Activated T-helper 17 cell treated with anti-CD3 and anti-CD28 coated beads, Interleukin-2, amount 50 U/mL, for 72 hours (primary cell): ENCODE measurements at regions not wholly inside any gene's neighbourhood (a gene's known extent, or its start where the extent isn't known, plus 50 kb on each side); places are given as distances from the start of the nearest gene placed in this dataset.
A peak's percentile ranks its signal among the peaks of the same experiment; 100 is the strongest.

ENCODE experiments used
- ATAC-seq: fragments of 150-1000 bp; cut with Tn5 transposase; replicated peaks from 2 replicates; pipeline ENCODE4 v1.10.0; 2021; ENCODE audit warnings: mild to moderate bottlenecking, moderate library complexity
- H3K27ac Mint-ChIP-seq: one replicate; pipeline ENCODE4 v1.8.0; 2022; ENCODE audit warnings: mixed read lengths
- H3K27me3 Mint-ChIP-seq: one replicate; pipeline ENCODE4 v1.8.0; 2022; ENCODE audit warnings: mixed read lengths
- H3K36me3 Mint-ChIP-seq: one replicate; pipeline ENCODE4 v1.8.0; 2022; ENCODE audit warnings: low read depth, mild to moderate bottlenecking, mixed read lengths
- H3K4me1 Mint-ChIP-seq: one replicate; pipeline ENCODE4 v1.8.0; 2022; ENCODE audit warnings: mixed read lengths
- H3K4me3 Mint-ChIP-seq: one replicate; pipeline ENCODE4 v1.8.0; 2022; ENCODE audit warnings: mild to moderate bottlenecking, mixed read lengths
- H3K9me3 Mint-ChIP-seq: one replicate; pipeline ENCODE4 v1.8.0; 2022; ENCODE audit warnings: mixed read lengths

GRCh38 chr6:99121748-99122147 is 174.0 kb upstream of the FBXL4 start:
- Mint-ChIP-seq H3K27me3 (peaks cover 7% of the 10 kb centered on the region), H3K27ac (no peak overlapping the region), H3K4me3 (no peak overlapping the region), H3K9me3 (no peaks in the 10 kb centered on the region), H3K36me3 (no peaks in the 10 kb centered on the region), H3K4me1 (no peaks in the 10 kb centered on the region)
- ATAC-seq: no peak

GRCh38 chr6:99120641-99121040 is 172.9 kb upstream of the FBXL4 start:
- no peak overlapping the region for H3K4me3 Mint-ChIP-seq

GRCh38 chr6:99119109-99120031 is 171.6 kb upstream of the FBXL4 start:
- Mint-ChIP-seq H3K27me3 (peaks cover 19% of the 10 kb centered on the region), H3K4me3 (no peak overlapping the region), H3K36me3 (no peaks in the 10 kb centered on the region), H3K9me3 (no peaks in the 10 kb centered on the region), H3K4me1 (no peaks in the 10 kb centered on the region), H3K27ac (no peak overlapping the region)
- ATAC-seq: no peak

More at GRCh38 chr6:99120641-99121040, 172.9 kb upstream of the FBXL4 start:
- Mint-ChIP-seq H3K27me3 (peaks cover 14% of the 10 kb centered on the region), H3K4me1 (no peaks in the 10 kb centered on the region), H3K9me3 (no peaks in the 10 kb centered on the region), H3K27ac (no peak overlapping the region), H3K36me3 (no peaks in the 10 kb centered on the region)
- ATAC-seq: no peak

- Mint-ChIP-seq H3K36me3 (no peaks in the 10 kb centered on the region), H3K4me1 (no peaks in the 10 kb centered on the region), H3K27ac (no peak overlapping the region), H3K4me3 (no peak overlapping the region), H3K27me3 (peaks cover 24% of the 10 kb centered on the region), H3K9me3 (no peaks in the 10 kb centered on the region)
- ATAC-seq: peak; percentile 59
Measured at GRCh38 chr6:99114769-99115406, 167.1 kb upstream of the FBXL4 start.

- Mint-ChIP-seq H3K36me3 (no peaks in the 10 kb centered on the region), H3K4me3 (no peak overlapping the region), H3K27me3 (peaks cover 24% of the 10 kb centered on the region), H3K4me1 (no peaks in the 10 kb centered on the region), H3K27ac (no peak overlapping the region), H3K9me3 (no peaks in the 10 kb centered on the region)
- no peak for ATAC-seq
Measured at GRCh38 chr6:99111590-99111989, 163.8 kb upstream of the FBXL4 start.

- ATAC-seq: no peak
- H3K27ac Mint-ChIP-seq: no peak overlapping the region
- H3K4me1 Mint-ChIP-seq: no peaks in the 10 kb centered on the region
- H3K4me3 Mint-ChIP-seq: no peak overlapping the region
- no peaks in the 10 kb centered on the region for H3K9me3 Mint-ChIP-seq
- H3K27me3 Mint-ChIP-seq: peaks cover 21% of the 10 kb centered on the region
- H3K36me3 Mint-ChIP-seq: no peaks in the 10 kb centered on the region
Measured at GRCh38 chr6:99110029-99110428, 162.3 kb upstream of the FBXL4 start.

GRCh38 chr6:99104218-99104617 is 156.5 kb upstream of the FBXL4 start:
- peaks cover 20% of the 10 kb centered on the region for H3K27me3 Mint-ChIP-seq
- no peak overlapping the region for H3K4me3 Mint-ChIP-seq
- H3K4me1 Mint-ChIP-seq: no peaks in the 10 kb centered on the region
- ATAC-seq: no peak
- no peak overlapping the region for H3K27ac Mint-ChIP-seq
- H3K9me3 Mint-ChIP-seq: no peaks in the 10 kb centered on the region
- no peaks in the 10 kb centered on the region for H3K36me3 Mint-ChIP-seq

- no peak for ATAC-seq
- no peak overlapping the region for H3K27ac Mint-ChIP-seq
- H3K4me3 Mint-ChIP-seq: no peak overlapping the region
- no peaks in the 10 kb centered on the region for H3K4me1 Mint-ChIP-seq
- no peaks in the 10 kb centered on the region for H3K9me3 Mint-ChIP-seq
- H3K27me3 Mint-ChIP-seq: peaks cover 24% of the 10 kb centered on the region
- no peaks in the 10 kb centered on the region for H3K36me3 Mint-ChIP-seq
Measured at GRCh38 chr6:99099243-99099642, 151.5 kb upstream of the FBXL4 start.

GRCh38 chr6:99096170-99096569 is 148.4 kb upstream of the FBXL4 start:
- no peak for ATAC-seq
- H3K4me3 Mint-ChIP-seq: no peak overlapping the region
- no peaks in the 10 kb centered on the region for H3K4me1 Mint-ChIP-seq
- H3K9me3 Mint-ChIP-seq: peaks cover 3% of the 10 kb centered on the region
- no peak overlapping the region for H3K27ac Mint-ChIP-seq
- H3K36me3 Mint-ChIP-seq: no peaks in the 10 kb centered on the region
- H3K27me3 Mint-ChIP-seq: peaks cover 24% of the 10 kb centered on the region

- Mint-ChIP-seq H3K4me3 (no peak overlapping the region), H3K36me3 (no peaks in the 10 kb centered on the region), H3K27ac (no peak overlapping the region), H3K4me1 (no peaks in the 10 kb centered on the region), H3K27me3 (peaks cover 29% of the 10 kb centered on the region), H3K9me3 (peaks cover 3% of the 10 kb centered on the region)
- ATAC-seq: no peak
Measured at GRCh38 chr6:99093456-99094190, 145.9 kb upstream of the FBXL4 start.

- Mint-ChIP-seq H3K27me3 (peaks cover 29% of the 10 kb centered on the region), H3K36me3 (no peaks in the 10 kb centered on the region), H3K4me1 (no peaks in the 10 kb centered on the region), H3K9me3 (peaks cover 3% of the 10 kb centered on the region), H3K27ac (no peak overlapping the region), H3K4me3 (no peak overlapping the region)
- ATAC-seq: no peak
Measured at GRCh38 chr6:99092461-99092860, 144.7 kb upstream of the FBXL4 start.

GRCh38 chr6:99091985-99092384 is 144.2 kb upstream of the FBXL4 start:
- Mint-ChIP-seq H3K4me1 (no peaks in the 10 kb centered on the region), H3K27ac (no peak overlapping the region), H3K27me3 (peaks cover 29% of the 10 kb centered on the region), H3K36me3 (no peaks in the 10 kb centered on the region), H3K4me3 (no peak overlapping the region), H3K9me3 (peaks cover 3% of the 10 kb centered on the region)
- ATAC-seq: peak; percentile 55

- Mint-ChIP-seq H3K36me3 (no peaks in the 10 kb centered on the region), H3K27ac (no peak overlapping the region), H3K9me3 (no peaks in the 10 kb centered on the region), H3K27me3 (peaks cover 24% of the 10 kb centered on the region), H3K4me3 (no peak overlapping the region), H3K4me1 (no peaks in the 10 kb centered on the region)
- ATAC-seq: no peak
Measured at GRCh38 chr6:99080191-99080590, 132.4 kb upstream of the FBXL4 start.

GRCh38 chr6:99079058-99079457 is 131.3 kb upstream of the FBXL4 start:
- H3K27me3 Mint-ChIP-seq: peaks cover 35% of the 10 kb centered on the region

More at GRCh38 chr6:99079058-99079457, 131.3 kb upstream of the FBXL4 start:
- H3K4me3 Mint-ChIP-seq: no peak overlapping the region
- H3K9me3 Mint-ChIP-seq: no peaks in the 10 kb centered on the region
- no peaks in the 10 kb centered on the region for H3K4me1 Mint-ChIP-seq
- ATAC-seq: no peak
- no peaks in the 10 kb centered on the region for H3K36me3 Mint-ChIP-seq
- no peak overlapping the region for H3K27ac Mint-ChIP-seq
